Sigmoid colon (tissue), 3 donors: ENCODE measurements at regions not wholly inside any gene's neighbourhood (a gene's known extent, or its start where the extent isn't known, plus 50 kb on each side); places are given as distances from the start of the nearest gene placed in this dataset.

Experiments used
- POLR2A ChIP-seq, 2 donors: fragments of 450-650 bp; IDR thresholded peaks; one replicate each; pipeline ENCODE4 v1.6.1; 2016; ENCODE audit warnings: antibody characterized with exemption in 2 of 2, mild to moderate bottlenecking in 2 of 2, moderate library complexity in 2 of 2
- TF ChIP-seq, protein P1 (sequence below), 4 experiments: fragments of 450-650 bp in 3 of 4; fragments of 200-600 bp in 1 of 4; IDR thresholded peaks; one replicate each; pipeline ENCODE4 v1.5.1; 2016 to 2019; ENCODE audit warnings: antibody characterized with exemption in 4 of 4, mild to moderate bottlenecking in 3 of 4, moderate library complexity in 2 of 4

DNA sequence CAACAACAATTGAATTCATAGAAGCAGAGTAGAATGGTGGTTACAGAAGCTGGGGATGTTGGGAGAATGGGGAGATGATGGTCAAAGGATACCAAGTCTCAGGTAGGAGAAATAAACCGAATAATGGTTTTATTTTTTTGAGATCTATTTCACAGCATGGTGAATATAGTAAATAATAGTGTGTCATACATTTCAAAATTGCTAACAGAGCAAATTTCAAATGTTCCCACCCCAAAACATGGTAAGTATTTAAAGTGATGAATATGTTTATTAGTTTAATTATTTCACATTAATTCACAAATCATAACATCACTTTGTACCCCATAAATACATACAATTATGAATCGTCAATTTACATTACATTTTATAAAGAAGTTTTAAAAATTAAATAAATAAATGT lies 72.7 kb upstream of the ATG10 start:
- TF ChIP-seq, protein P1, sequence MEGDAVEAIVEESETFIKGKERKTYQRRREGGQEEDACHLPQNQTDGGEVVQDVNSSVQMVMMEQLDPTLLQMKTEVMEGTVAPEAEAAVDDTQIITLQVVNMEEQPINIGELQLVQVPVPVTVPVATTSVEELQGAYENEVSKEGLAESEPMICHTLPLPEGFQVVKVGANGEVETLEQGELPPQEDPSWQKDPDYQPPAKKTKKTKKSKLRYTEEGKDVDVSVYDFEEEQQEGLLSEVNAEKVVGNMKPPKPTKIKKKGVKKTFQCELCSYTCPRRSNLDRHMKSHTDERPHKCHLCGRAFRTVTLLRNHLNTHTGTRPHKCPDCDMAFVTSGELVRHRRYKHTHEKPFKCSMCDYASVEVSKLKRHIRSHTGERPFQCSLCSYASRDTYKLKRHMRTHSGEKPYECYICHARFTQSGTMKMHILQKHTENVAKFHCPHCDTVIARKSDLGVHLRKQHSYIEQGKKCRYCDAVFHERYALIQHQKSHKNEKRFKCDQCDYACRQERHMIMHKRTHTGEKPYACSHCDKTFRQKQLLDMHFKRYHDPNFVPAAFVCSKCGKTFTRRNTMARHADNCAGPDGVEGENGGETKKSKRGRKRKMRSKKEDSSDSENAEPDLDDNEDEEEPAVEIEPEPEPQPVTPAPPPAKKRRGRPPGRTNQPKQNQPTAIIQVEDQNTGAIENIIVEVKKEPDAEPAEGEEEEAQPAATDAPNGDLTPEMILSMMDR (IDR thresholded peaks at IDR 0.05): no peak
- TF ChIP-seq POLR2A (IDR thresholded peaks at IDR 0.05): no peak
